HG02588 (cell line): ENCODE measurements at regions not wholly inside any gene's neighbourhood (a gene's known extent, or its start where the extent isn't known, plus 50 kb on each side); places are given as distances from the start of the nearest gene placed in this dataset.

ENCODE experiments used
- ATAC-seq: cut with Tn5 transposase; IDR thresholded peaks from one replicate; pipeline ENCODE4 v1.9.1; 2021; ENCODE audit warnings: mild to moderate bottlenecking, moderate library complexity; ENCODE audit not compliant: unreplicated experiment

DNA sequence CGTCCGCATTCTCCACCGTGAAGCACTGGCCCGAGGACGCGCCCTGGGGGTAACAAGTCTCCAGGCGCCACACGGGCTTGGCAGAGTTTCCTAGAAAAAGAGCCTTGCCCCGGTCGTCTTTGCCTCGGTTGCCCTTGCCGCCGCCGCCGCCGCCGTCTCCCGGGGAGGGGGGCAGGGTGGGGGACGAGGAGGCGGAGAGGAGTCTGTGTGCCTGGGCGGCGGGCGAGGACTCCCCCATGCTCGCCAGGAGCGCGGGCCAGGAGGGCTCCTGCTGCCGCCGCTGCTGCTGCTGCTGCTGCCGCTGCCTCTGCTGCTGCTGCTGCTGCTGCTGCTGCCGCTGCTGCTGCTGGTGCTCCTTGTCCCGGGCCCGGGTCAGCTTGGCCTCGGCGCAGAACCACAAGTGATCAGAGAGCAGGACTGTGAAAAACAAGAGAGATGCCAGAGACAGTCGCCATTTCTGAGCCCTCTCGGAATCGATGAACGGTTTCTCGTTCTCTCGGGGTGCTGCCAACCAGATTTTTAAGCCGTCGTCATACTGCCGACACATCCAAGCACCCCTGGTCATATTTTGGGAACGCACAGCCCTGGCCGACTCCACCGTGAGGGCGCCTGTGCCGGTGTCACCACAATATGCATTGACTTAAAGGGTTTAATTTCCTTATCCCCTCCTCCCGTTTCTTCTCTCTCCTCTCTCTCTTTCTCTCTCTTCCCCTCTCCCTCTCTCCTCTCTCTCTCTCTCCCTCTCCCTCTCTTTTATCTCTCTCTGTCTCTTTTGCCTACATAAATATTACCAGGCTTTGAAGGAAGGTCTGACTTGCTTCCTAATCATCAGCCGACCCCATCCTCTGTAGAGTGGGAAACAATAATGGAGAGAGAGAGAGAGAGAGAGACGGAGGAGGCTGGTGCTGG is 349.1 kb downstream of the LIG4 start:
- no peak for ATAC-seq

DNA sequence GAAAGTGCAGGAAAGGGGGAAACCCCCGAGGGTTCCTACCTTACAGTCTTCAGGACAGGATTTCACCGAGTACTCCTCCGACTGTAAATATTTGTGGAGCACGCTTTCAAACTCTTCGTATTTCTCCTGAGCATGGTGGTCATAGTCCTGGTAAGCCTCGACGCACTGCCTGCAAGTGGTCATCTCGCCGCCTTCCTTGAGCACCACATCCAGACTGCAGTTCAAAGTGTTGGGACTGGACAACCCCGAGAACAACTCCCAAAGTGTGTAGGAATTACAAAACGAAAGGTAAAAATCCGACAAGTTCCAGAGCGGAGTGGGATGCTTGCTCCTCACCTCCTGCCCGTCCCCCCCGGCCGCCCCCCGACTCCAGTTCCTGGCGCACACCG is 349.7 kb downstream of the LIG4 start:
- ATAC-seq = no peak

DNA sequence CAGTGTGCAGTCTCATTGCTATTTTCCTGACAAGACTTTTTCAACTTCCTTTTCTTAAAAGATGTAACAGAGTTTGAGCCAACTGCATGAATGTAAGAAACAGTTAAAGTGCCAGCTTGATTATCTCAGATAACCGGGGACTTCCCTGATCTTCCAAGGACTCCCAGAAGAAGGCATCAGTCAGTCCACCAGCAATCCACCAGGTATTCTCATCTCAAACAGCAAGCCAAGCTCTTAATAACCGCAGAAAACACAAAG is 350.1 kb downstream of the LIG4 start:
- ATAC-seq = no peak

DNA sequence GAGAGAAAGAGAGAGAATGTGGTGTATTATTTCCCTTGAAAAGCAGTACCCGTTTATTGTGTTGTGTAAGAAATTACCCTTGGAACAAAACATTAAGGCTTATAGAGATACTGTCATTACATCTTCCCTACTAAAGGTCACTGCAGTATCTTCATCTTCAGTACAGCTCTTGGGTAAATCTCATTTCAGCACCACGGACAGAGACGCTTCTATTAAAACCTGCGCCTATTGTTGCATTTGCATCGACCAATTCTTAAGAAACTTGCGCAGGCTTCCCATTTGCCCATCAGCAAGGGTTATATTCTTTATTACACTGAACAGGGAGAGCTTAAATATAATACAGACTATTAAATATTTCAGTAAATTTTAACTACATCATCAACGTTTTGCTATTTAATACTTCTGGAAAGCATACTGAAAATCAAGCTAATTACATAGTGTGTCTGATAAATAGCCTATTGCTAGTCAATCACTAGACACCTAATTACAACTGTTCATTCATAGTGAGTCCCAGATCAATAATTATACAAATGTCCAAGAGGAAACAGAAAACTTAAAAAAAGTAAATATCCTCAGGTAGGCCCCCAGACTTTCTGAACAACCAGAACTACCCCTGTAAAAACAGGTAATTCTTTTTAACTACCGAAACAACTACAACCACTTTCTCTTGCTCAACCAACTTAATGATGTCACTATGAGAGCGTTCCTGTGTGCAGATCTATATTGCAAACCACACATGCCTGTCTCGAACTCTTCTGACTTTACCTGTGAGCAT is 350.6 kb downstream of the LIG4 start:
- ATAC-seq = no peak

DNA sequence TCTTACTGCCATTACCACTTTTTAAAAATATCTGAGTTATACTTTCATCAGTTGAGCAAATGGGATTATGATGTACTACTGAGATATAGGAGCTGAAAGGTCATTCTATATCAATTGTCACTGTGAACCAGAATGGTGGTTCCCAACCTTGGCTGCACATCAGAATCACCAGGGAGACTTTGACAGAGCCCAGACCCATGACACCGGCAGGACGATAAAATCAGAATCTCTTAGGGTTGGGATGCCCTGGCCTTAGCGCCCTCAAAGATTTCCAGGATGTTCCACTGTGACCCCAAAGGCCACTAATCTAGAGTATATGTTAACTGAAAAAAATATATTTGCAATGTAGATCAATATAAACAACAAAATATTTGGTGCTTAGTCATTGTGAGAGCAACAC is 355.1 kb downstream of the LIG4 start:
- no peak for ATAC-seq

DNA sequence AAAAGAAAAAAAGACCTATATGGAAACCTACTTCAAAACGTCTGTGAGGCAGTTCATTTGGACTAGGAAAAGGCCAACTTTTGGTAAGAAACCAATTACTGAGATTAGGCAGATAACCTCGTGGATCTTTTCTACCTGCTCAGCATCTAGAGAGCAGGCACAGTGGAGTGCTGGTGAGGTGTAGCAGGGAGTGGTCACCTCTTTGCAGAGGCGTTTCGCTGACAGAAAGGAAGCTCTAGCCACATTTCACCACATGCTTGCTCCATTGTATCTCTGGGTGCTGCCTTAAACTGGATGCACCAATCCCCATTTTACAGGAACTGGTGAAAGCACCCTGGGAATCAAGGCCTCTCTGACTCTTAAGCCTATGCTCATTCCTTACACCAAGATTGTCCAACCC is 360.5 kb downstream of the LIG4 start:
- ATAC-seq = no peak

DNA sequence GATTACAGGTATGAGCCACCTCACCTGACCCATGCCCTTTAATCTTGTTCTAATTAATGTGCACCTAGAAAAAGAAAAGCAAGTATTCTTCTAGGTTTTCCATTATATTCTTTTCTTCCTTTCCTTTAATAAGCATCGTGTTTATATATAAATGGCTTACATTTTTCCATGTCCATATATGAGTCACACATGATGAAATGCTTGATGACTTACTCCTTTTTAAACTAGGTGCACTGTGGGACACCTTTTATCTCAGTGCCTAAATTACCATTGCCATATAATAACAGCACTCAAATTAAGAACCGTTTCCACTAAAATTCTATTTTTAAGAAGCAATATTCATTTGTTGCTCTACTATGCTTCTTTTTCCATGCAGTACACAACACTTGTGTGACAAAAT is 363.3 kb downstream of the LIG4 start:
- no peak for ATAC-seq

DNA sequence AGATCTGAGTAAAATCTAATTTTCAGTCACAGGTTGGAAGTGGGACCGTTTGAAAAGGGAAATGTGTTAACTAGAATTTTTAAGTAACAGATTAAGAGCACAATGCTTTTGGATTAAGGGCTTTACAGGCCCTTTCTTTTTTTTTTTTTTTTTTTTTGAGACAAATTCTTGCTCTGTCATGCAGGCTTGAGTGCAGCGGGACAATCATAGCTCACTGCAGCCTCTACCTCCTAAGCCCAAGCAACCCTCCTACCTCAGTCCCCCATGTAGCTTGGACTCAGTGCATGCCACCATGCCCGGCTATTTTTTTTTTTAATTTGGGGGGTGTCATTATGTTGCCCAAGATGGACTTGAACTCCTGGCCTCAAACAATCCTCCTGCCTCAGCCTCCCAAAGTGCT is 363.7 kb downstream of the LIG4 start:
- ATAC-seq = no peak

DNA sequence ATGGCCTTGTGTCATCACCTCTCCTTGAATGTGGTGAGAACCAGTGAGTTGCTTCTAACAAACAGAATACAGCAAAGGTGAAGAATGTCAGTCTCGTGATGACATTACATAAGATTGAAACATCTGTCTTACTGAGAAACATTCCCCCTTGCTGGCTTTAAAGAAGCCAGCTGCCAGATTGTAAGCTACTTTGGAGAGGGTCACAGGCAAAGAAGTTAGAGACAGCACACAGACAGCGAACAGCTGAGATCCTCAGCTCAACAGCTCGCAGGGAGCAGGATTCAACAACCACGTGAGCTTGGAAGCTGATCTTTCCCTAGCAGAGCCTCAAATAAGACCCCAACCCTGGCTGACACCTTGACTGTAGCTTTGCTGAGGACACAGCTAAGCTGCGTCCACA is 367.9 kb downstream of the LIG4 start:
- no peak for ATAC-seq

DNA sequence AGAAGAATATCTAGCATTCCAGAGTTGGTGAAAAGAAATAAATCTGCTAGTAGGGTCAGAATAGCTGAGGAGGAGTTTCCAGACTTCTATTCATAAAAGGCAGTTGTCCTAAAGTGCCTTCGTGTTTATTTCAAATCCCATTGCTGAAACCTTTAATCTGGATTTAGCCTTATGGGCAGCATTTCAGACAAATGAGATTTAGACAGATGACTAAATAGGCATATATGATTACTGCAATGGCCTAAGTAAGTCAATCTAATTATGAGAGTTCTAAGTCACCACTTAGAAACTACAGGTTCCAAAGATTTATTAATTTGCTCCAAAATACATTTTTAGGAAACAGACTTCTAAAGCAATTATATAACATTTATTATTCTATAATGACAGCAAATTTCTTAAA is 368.7 kb downstream of the LIG4 start:
- ATAC-seq = no peak

DNA sequence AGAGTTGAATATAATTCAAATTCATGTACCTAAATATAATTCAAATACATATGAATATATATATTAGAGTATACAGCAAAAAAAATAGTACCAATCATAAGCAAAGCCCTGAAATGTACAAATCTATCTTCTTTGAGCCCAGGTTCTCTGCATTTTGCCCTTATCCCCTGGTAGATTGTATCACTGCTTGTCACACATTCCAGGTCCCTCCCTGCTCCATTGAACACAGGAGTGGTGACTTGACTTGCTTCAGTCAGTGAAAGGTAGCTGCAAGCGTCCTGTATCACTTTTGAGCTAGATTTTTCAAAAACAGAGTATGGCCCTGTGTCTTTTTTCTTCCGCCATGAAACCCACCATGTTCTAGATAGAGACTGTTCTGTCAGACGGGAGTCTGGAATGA is 369.4 kb downstream of the LIG4 start:
- ATAC-seq = no peak

DNA sequence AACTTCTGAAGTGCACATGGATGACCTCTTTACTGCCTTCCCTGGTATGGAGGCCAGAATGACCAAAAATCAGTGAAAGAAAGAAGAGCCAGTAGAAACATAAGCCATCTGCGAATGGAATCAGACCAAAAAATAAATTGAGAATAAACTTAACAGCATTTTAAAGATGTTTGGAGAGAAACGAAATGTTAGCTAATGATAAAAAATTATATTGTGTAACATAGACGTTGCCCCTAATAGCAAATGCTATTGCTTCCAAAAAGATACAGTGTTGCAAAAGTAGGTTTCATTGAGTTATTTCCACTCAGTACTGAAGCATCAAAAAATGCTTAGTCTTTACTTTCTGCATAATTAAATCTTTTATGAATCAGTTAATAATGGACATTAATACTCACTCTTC is 371.7 kb downstream of the LIG4 start:
- no peak for ATAC-seq

DNA sequence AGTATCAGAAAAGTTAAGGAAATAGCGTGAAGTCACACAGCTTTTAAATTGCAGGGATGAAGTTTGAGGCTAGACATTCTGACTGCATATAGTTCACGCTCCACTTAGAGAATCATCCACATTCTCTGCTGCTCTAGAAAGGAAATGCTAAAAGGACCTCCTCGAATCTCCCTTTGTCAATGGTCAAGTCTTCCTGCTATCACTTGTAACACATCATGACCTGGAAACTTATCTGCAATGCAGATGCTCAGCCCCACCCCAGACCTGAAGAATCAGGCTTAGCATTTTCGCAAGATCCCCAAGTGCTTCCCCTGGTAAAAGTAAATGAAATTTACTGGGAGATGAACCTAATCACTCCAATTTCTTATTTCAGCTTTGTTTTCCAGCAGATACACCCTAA is 372.1 kb downstream of the LIG4 start:
- no peak for ATAC-seq

DNA sequence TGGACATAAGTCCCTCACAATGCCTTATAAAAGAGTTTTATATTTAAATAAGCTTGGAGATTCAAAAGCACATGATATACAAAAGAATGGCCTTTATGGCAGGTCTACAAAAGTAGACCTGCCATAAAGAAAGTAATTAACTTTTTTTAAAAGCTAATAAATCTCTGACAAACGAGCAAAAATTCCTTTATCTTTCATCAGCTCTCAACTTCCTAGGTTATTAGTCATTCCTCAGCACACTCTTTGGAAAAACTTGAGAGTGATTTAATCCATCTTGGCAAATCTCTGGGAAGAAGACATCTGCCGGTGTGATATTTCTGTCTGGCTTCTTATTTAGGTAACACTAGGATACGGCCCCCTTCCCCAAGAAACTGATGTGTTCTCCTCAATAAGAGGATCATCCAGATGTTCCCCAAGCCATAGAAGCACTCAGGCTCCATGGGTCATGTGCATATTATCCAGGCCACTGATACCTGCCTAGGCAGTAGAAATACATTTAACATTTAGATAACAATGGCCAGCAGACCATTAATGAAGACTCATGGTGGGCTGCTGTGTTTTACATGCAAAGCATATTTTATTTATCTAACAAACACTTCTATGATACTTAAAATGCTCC is 372.7 kb downstream of the LIG4 start:
- no peak for ATAC-seq

DNA sequence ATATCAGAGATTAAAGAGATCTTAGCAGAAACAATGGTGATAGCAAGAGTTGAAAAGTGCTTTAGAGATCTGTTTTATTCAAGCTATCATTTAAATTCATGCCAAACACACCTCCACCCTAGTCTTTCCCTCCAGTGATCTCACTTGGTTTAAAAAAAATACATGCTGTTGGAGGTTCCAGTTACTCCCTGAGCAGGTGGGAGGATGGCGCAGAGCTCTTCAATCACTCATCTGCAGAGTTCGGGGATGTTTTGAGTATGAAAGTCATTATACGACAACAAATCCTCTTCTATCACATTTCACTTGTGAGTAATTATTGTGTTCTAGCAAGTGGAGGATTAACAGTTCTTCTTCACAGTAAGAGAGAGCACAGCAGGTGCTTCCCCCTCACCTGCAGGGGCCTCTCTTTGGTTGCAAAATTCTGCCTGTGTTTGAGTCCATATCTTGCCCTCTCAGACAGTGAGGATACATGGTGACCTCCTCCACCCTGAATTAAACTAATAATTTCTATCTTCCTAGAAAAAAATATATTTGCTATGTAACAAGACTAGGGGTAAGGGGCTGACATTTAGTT is 376.7 kb downstream of the LIG4 start:
- ATAC-seq = no peak

DNA sequence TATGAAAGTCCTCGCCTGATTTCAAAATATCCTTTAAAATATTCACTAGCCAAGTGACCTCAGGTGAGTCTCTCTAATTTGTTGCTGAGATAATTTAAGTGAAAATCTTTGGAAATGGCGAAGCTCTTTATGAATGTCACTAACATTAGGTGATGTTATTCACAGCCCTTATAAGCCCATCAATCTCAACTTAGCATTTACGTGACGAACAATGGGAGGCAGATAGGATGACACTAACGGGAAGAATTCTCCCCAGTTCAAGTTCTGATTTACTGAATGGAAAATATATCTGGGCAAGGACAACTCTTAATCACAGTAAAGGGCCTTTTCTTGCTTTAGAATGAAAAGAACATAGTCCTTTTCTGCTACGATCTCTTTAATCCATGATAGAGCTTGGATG is 378.7 kb downstream of the LIG4 start:
- ATAC-seq = no peak

DNA sequence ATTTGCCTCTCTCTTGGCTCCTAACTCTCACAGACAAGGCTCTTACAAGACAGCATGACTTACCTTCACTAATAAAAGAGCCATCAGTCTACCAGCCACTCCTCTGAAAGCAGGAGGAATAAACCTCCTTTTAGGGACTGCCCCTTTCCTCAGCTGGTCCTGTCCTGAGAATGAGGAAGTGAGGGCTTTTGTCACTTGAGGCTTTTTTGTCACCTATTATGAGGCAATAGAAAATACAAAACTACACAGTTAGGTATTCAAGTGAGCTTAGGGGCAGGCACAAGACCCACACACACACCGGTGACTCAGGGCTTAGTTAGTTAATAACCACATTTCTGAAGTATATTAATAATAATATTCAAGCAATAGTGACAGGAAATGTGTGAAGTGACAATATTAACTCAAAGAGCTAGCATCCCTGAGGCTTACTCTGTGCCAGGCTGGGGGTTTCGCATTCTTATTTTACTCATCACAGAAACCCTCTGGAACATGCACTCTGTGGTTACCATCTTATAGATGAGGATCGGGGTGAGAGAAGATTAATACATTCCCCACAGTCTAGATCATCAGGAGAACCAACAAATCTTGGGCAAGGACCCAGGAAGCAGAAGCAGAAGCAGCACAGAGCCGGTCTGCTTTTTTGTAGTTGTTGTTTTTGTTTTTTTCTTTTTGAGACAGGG is 379.9 kb downstream of the LIG4 start:
- peak; percentile 51 for ATAC-seq

DNA sequence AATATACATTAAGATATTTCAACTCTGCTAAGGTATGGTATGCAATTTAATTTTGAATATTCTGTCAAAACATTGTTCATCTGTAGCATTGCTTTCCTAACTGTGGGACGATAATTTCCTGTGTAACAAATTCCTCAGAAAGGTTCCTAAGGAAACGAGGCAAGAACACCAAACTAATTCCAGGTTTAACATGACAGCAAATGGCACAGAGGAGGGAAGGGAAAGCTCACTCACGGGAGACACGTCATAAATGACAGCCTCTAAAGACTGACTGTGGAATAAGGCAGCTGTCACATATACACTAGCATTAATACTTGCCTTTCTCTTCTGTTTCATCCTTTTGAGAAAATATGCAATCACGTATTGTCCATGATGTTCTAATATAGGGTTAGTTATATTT is 380.6 kb downstream of the LIG4 start:
- ATAC-seq = no peak

DNA sequence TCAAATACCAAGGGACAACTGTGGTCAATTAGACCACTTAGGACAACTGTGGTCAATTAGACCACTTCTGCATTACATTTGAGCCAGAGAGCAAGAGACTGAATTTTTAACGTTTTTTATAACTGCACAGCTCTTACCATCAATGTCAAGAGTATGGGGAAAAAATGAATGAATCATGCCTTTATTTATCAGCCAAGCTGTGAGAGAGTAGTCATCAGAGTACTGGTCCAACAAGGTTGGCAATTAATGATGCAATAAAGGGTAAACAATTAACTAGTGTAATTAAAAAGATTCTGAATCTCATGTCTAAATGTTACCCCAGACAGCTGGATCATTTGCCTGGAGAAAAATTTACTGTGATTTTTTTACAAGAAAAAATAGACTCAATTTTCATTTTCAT is 381.1 kb downstream of the LIG4 start:
- no peak for ATAC-seq

DNA sequence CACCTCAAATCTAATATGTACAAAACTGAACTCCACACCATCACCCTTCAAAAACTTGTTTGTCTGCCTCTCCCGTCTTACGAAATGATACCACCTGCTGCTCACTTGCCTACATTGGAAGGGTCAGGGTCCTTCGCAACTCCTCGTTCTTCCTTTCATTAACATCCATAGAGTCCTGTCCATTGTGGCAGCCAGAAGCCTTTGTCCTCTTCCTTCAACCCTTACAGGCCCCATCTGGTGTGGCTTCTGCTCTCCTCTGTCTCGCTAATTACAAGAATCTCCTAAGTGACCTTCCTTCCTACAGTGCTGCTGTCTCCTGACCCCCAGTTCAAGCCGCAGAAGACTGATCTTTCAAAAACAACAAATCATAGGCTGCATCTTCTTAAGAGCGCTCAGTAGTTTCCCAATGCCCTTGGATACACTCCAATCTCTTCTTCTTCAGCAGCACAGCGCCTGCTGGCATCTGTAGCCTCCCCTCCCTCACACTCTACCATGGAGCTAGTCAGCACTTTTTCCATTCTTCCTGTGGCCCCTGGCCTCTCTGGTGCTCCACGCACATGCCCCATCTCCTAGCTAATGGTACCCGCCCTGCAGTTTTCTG is 382.7 kb downstream of the LIG4 start:
- ATAC-seq = no peak

DNA sequence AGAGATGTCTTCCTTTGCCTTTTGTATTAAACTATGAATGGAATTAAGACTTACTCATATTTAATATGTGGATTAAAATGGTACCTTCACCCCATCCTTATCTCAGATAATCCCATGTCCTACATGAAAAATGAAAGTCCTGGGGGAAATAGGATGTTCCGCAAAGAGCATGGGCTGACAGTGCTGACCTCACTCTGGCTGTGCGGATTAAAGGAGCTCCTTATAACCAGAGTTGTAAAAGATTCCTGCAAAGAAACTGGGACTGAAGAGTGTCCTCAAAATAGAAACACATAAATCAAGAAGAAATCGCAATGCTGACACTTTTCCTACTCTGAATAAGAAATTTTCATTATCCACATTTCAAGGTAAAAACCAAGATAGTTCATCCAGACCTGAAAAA is 384.5 kb downstream of the LIG4 start:
- no peak for ATAC-seq
